H1 (cell line): ENCODE measurements at regions not wholly inside any gene's neighbourhood (a gene's known extent, or its start where the extent isn't known, plus 50 kb on each side); places are given as distances from the start of the nearest gene placed in this dataset.

Experiments
- CTCF ChIA-PET: fragments of 300-600 bp; sonication (Branson Sonifier 250); formaldehyde crosslinking; loops from one replicate; lab custom pipeline; 2021; ENCODE audit not compliant: partially characterized antibody; lab: Charles Lee
- POLR2A ChIA-PET: fragments of 300-600 bp; sonication (Branson Sonifier 250); formaldehyde crosslinking; loops from one replicate; lab custom pipeline; 2021; ENCODE audit warnings: inconsistent platforms; ENCODE audit not compliant: partially characterized antibody; lab: Charles Lee
- DNase-seq, 2 experiments: peaks; one replicate each; pipeline versions ENCODE4 v3.0.0 to v3.0.0-alpha.2; 2010 to 2022; ENCODE audit warnings: low spot score in 2 of 2, low read depth in 1 of 2, mixed read lengths in 1 of 2
- FAIRE-seq: peaks from 2 replicates; lab custom pipeline; 2011; peaks lifted over from hg19 to GRCh38; lab: Jason Lieb, UNC
- H2AFZ ChIP-seq: 2 replicates; pipeline ENCODE4 v1.8.1; 2012; ENCODE audit warnings: low read length, inconsistent platforms
- H2AK5ac ChIP-seq: 2 replicates; pipeline ENCODE4 v1.6.1; 2013; ENCODE audit warnings: low read depth, low read length
- H2BK120ac ChIP-seq: replicated peaks from 2 replicates; pipeline ENCODE3; 2013; ENCODE audit warnings: low read depth, low read length, inconsistent platforms
- H2BK12ac ChIP-seq: 2 replicates; pipeline ENCODE4 v1.6.1; 2013; ENCODE audit warnings: low read depth, low read length
- H2BK15ac ChIP-seq: 2 replicates; pipeline ENCODE4 v1.6.1; 2013; ENCODE audit warnings: low read length
- H2BK20ac ChIP-seq: 2 replicates; pipeline ENCODE4 v1.6.1; 2013; ENCODE audit warnings: low read length
- H2BK5ac ChIP-seq: 2 replicates; pipeline ENCODE4 v1.6.1; 2013; ENCODE audit warnings: low read depth, low read length
- H3K14ac ChIP-seq: 2 replicates; pipeline ENCODE4 v1.6.1; 2013; ENCODE audit warnings: inconsistent platforms; ENCODE audit not compliant: insufficient read length
- H3K18ac ChIP-seq: 2 replicates; pipeline ENCODE4 v1.6.1; 2013; ENCODE audit warnings: low read length; ENCODE audit errors: extremely low read depth
- H3K23ac ChIP-seq: 2 replicates; pipeline ENCODE4 v1.6.1; 2013; ENCODE audit warnings: inconsistent platforms; ENCODE audit not compliant: insufficient read length
- H3K23me2 ChIP-seq: 2 replicates; pipeline ENCODE4 v1.6.1; 2013; ENCODE audit warnings: low read depth, low read length
- H3K27ac ChIP-seq: 2 replicates; pipeline ENCODE4 v1.6.1; 2011; ENCODE audit warnings: low read depth, low read length, inconsistent platforms
- H3K27me3 ChIP-seq, 4 experiments: replicated peaks in 1 of 4; 1 replicate in 1 of 4; 2 replicates in 3 of 4; pipeline versions ENCODE4 v1.6.1 to v1.8.1; 2011 to 2013; ENCODE audit warnings: low read length in 3 of 4, mild to moderate bottlenecking in 3 of 4, inconsistent platforms in 2 of 4, mixed read lengths in 2 of 4, moderate library complexity in 1 of 4; ENCODE audit not compliant: control insufficient read depth in 3 of 4, insufficient read depth in 3 of 4; ENCODE audit errors: extremely low read depth in 1 of 4
- H3K36me3 ChIP-seq, 4 experiments: 2 replicates each; pipeline versions ENCODE4 v1.6.1 to v1.8.1; 2011 to 2013; ENCODE audit warnings: mild to moderate bottlenecking in 4 of 4, low read length in 3 of 4, moderate library complexity in 2 of 4, control low read depth in 1 of 4, inconsistent platforms in 1 of 4; ENCODE audit not compliant: insufficient read depth in 4 of 4, control insufficient read depth in 2 of 4
- H3K4ac ChIP-seq: replicated peaks from 2 replicates; pipeline ENCODE3; 2013; ENCODE audit warnings: low read length, low read depth, mixed read lengths, inconsistent platforms; ENCODE audit not compliant: insufficient read length
- H3K4me1 ChIP-seq, 4 experiments: replicated peaks in 1 of 4; 1 replicate in 1 of 4; 2 replicates in 3 of 4; pipeline versions ENCODE4 v1.6.1 to v1.8.1; 2011 to 2013; ENCODE audit warnings: low read length in 3 of 4, inconsistent platforms in 2 of 4, mixed read lengths in 1 of 4; ENCODE audit not compliant: insufficient read depth in 4 of 4, control insufficient read depth in 3 of 4
- H3K4me2 ChIP-seq, 2 experiments: 2 replicates each; pipeline versions ENCODE4 v1.6.1 to v1.8.1; 2011 to 2013; ENCODE audit warnings: low read depth in 2 of 2, low read length in 2 of 2, control low read depth in 1 of 2, inconsistent platforms in 1 of 2, mild to moderate bottlenecking in 1 of 2; ENCODE audit not compliant: insufficient read depth in 1 of 2
- H3K4me3 ChIP-seq, 4 experiments: fragments of 200-600, 300-600 bp in 1 of 4; sonication (generic), shearing (Covaris generic), sonication (Bioruptor Twin) in 1 of 4; 2 replicates each; pipeline versions ENCODE4 v1.5.1 to v1.8.1; 2011 to 2016; ENCODE audit warnings: low read length in 4 of 4, low read depth in 3 of 4, control low read depth in 2 of 4, inconsistent platforms in 2 of 4, mild to moderate bottlenecking in 2 of 4, mixed read lengths in 1 of 4, moderate library complexity in 1 of 4; ENCODE audit not compliant: insufficient read depth in 2 of 4; ENCODE audit errors: extremely low read depth in 1 of 4
- H3K56ac ChIP-seq: replicated peaks from 2 replicates; pipeline ENCODE3; 2013; ENCODE audit warnings: low read depth, mild to moderate bottlenecking, mixed read lengths, low read length, inconsistent platforms; ENCODE audit not compliant: insufficient read length
- H3K79me1 ChIP-seq: 2 replicates; pipeline ENCODE4 v1.6.1; 2013; ENCODE audit warnings: low read depth, low read length, control low read depth
- H3K79me2 ChIP-seq, 2 experiments: 2 replicates each; pipeline versions ENCODE4 v1.6.1 to v1.8.1; 2012 to 2013; ENCODE audit warnings: low read length in 2 of 2, mild to moderate bottlenecking in 2 of 2, inconsistent platforms in 1 of 2; ENCODE audit not compliant: insufficient read depth in 2 of 2, control insufficient read depth in 1 of 2
- H3K9ac ChIP-seq, 4 experiments: replicated peaks in 1 of 4; 1 replicate in 1 of 4; 2 replicates in 3 of 4; pipeline versions ENCODE4 v1.6.1 to v1.8.1; 2011 to 2013; ENCODE audit warnings: low read depth in 3 of 4, low read length in 3 of 4, control low read depth in 2 of 4, mild to moderate bottlenecking in 2 of 4, moderate library complexity in 2 of 4, inconsistent platforms in 1 of 4; ENCODE audit errors: extremely low read depth in 1 of 4
- H3K9me3 ChIP-seq, 2 experiments: 2 replicates each; pipeline versions ENCODE4 v1.6.1 to v1.8.1; 2012 to 2013; ENCODE audit warnings: mild to moderate bottlenecking in 2 of 2, moderate library complexity in 2 of 2, control low read depth in 1 of 2, inconsistent platforms in 1 of 2, low read depth in 1 of 2, low read length in 1 of 2, mixed read lengths in 1 of 2; ENCODE audit not compliant: insufficient read depth in 2 of 2
- H4K20me1 ChIP-seq, 2 experiments: replicated peaks in 1 of 2; 2 replicates each; pipeline versions ENCODE3 to v1.8.1; 2011 to 2013; ENCODE audit warnings: inconsistent platforms in 2 of 2, low read length in 2 of 2, mild to moderate bottlenecking in 1 of 2; ENCODE audit not compliant: insufficient read depth in 2 of 2, control insufficient read depth in 1 of 2
- H4K5ac ChIP-seq: 2 replicates; pipeline ENCODE4 v1.6.1; 2013; ENCODE audit warnings: low read length, low read depth, mixed read lengths, inconsistent platforms; ENCODE audit not compliant: insufficient read length
- H4K8ac ChIP-seq: 2 replicates; pipeline ENCODE4 v1.8.0; 2013; ENCODE audit warnings: mild to moderate bottlenecking, moderate library complexity, low read length, inconsistent platforms; ENCODE audit not compliant: insufficient read depth; ENCODE audit errors: extremely low read depth
- H4K91ac ChIP-seq: replicated peaks from 2 replicates; pipeline ENCODE3; 2013; ENCODE audit warnings: low read length, mixed read lengths, inconsistent platforms; ENCODE audit not compliant: insufficient read length
- CHD1 ChIP-seq: IDR thresholded peaks from 2 replicates; pipeline ENCODE4 v1.6.1; 2012; ENCODE audit warnings: low read depth, low read length, improper control_type of control experiment
- PHF8 ChIP-seq: fragments of 200-600 bp; sonication (generic); conservative IDR thresholded peaks from 2 replicates; pipeline ENCODE4 v1.7.1; 2012; ENCODE audit warnings: low read depth, mild to moderate bottlenecking, inconsistent platforms, low read length, moderate library complexity
- SIRT6 ChIP-seq: IDR thresholded peaks from one replicate; pipeline ENCODE4 v1.7.1; 2012; ENCODE audit warnings: low read length, inconsistent platforms
- SIX5 ChIP-seq: IDR thresholded peaks from 2 replicates; pipeline ENCODE4 v1.6.1; 2011; ENCODE audit warnings: mild to moderate bottlenecking, low read depth, low read length
- WGBS, 2 experiments: shearing (Covaris generic) in 1 of 2; methylation state at CpG; one replicate each; pipeline versions ENCODE4 v1.1.6 to v1.1.7; 2013 to 2015; ENCODE audit warnings: low lambda C conversion rate in 2 of 2, mixed read lengths in 2 of 2, inconsistent platforms in 1 of 2, low coverage in 1 of 2, missing lambda C conversion rate in 1 of 2; ENCODE audit not compliant: insufficient replicate concordance in 2 of 2, insufficient coverage in 1 of 2, insufficient read length in 1 of 2; ENCODE audit errors: extremely low coverage in 1 of 2, missing lambda C conversion rate in 1 of 2; 5-methylcytosine and 5-hydroxymethylcytosine counted together

GRCh38 chr2:207387001-207387571 lies 142.7 kb upstream of the CREB1 start:
- ChIA-PET CTCF (interaction anchor here (0.5 kb wide), 1 partner anchor 302 kb away, joined by 4 read pairs; no protein-coding TSS in a partner anchor), POLR2A (no interaction called here)
- Histone ChIP-seq H4K5ac (no peak overlapping the region), H3K27ac (no peak overlapping the region), H3K4me3 (no peak overlapping the region), H2BK20ac (no peak overlapping the region), H2BK5ac (no peak overlapping the region), H2AK5ac (no peak overlapping the region), H2AFZ (no peak overlapping the region), H3K36me3 (no peaks in the 10 kb centered on the region), H3K23me2 (peaks cover 3% of the 10 kb centered on the region; the same call in 1 of the 2 replicates), H2BK120ac (no peak overlapping the region), H2BK15ac (no peak overlapping the region), H3K4me2 (no peak overlapping the region), H3K79me2 (no peaks in the 10 kb centered on the region), H3K79me1 (no peaks in the 10 kb centered on the region), H4K8ac (no peak overlapping the region), H3K27me3 (no peaks in the 10 kb centered on the region), H2BK12ac (no peak overlapping the region), H3K18ac (no peak overlapping the region), H3K14ac (no peak overlapping the region), H3K23ac (no peak overlapping the region), H3K9ac (no peak overlapping the region), H4K20me1 (no peaks in the 10 kb centered on the region), H3K4ac (no peak overlapping the region), H3K4me1 (peaks cover 0 to 3% (median 0%) of the 10 kb centered on the region in 4 experiments; a peak in 4 of 7 replicates), H4K91ac (no peak overlapping the region), H3K9me3 (peaks cover 0 to 3% of the 10 kb centered on the region in 2 experiments; a peak in 1 of 4 replicates), H3K56ac (no peak overlapping the region)
- FAIRE-seq: no peak
- WGBS, 2 experiments: 84% methylated on average over 3 of the region's 3 CpGs; no CpG with 5 or more reads in 1 of the 2 experiments
- DNase-seq: no peak
- TF ChIP-seq CHD1 (no peak), SIX5 (no peak), SIRT6 (no peak), PHF8 (no peak)
